Endothelial cell of umbilical vein (primary cell): ENCODE measurements at regions not wholly inside any gene's neighbourhood (a gene's known extent, or its start where the extent isn't known, plus 50 kb on each side); places are given as distances from the start of the nearest gene placed in this dataset.

ENCODE experiments used
- GATA2 ChIP-seq: IDR thresholded peaks from 2 replicates; pipeline ENCODE4 v1.7.0; 2011; ENCODE audit warnings: low read depth, mild to moderate bottlenecking, moderate library complexity, mixed read lengths, low read length; ENCODE audit not compliant: insufficient read length, insufficient read depth
- POLR2A ChIP-seq: IDR thresholded peaks from 2 replicates; pipeline ENCODE4 v1.6.1; 2012; ENCODE audit warnings: low read depth, mild to moderate bottlenecking, control low read depth, low read length
- POLR2AphosphoS5 ChIP-seq: IDR thresholded peaks from 2 replicates; pipeline ENCODE4 v1.6.1; 2012; ENCODE audit warnings: low read depth, mild to moderate bottlenecking, control low read depth, low read length, moderate library complexity; ENCODE audit not compliant: insufficient read depth
- TF ChIP-seq, protein P1 (sequence below), 2 donors: IDR thresholded peaks; 1 replicate in 1 of 2; 2 replicates in 1 of 2; pipeline ENCODE4 v1.5.1; 2011; ENCODE audit warnings: low read length in 2 of 2, mild to moderate bottlenecking in 2 of 2, moderate library complexity in 2 of 2, control low read depth in 1 of 2, inconsistent platforms in 1 of 2, low read depth in 1 of 2; ENCODE audit not compliant: insufficient read depth in 1 of 2; ENCODE audit errors: extremely low read depth in 1 of 2

DNA sequence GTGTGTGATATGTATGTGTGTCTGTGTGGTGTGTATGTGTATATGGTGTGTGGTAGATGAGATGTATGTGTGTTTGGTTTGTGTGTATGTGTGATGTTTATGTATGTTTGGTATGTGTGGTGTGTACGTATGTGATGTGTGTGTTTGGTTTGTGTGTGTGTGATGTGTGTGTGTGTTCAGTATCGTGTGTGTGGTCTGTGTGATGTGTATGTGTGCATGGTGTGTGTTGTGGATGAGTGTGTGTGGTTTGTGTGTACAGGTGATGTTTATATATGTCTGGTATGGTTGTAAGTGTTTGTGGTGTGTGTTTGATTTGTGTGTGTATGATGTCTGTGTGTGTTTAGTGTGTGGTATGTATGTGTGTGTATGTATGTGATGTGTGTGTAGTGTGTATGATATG, 199.4 kb downstream of the SUDS3 start:
- TF ChIP-seq, protein P1, sequence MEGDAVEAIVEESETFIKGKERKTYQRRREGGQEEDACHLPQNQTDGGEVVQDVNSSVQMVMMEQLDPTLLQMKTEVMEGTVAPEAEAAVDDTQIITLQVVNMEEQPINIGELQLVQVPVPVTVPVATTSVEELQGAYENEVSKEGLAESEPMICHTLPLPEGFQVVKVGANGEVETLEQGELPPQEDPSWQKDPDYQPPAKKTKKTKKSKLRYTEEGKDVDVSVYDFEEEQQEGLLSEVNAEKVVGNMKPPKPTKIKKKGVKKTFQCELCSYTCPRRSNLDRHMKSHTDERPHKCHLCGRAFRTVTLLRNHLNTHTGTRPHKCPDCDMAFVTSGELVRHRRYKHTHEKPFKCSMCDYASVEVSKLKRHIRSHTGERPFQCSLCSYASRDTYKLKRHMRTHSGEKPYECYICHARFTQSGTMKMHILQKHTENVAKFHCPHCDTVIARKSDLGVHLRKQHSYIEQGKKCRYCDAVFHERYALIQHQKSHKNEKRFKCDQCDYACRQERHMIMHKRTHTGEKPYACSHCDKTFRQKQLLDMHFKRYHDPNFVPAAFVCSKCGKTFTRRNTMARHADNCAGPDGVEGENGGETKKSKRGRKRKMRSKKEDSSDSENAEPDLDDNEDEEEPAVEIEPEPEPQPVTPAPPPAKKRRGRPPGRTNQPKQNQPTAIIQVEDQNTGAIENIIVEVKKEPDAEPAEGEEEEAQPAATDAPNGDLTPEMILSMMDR (IDR thresholded peaks at IDR 0.05; ENCODE audit: extremely low read depth in 1 of 2, insufficient read depth in 1 of 2, low read depth in 1 of 2, low read length in 2 of 2): no peak
- TF ChIP-seq POLR2A (no peak), POLR2AphosphoS5 (no peak), GATA2 (no peak)
